NCI-H82 treated with DMSO at 0.1 percent for 48 hours (cell line): ENCODE measurements at regions not wholly inside any gene's neighbourhood (a gene's known extent, or its start where the extent isn't known, plus 50 kb on each side); places are given as distances from the start of the nearest gene placed in this dataset.
"Not testable (repeated sequence)": the region's sequence is repeated elsewhere in the genome, so short reads cannot be mapped to it uniquely, and the experiment has no call there.

Experiments used
- DNase-seq: peaks from one replicate; lab custom pipeline; 2025; ENCODE audit not compliant: unreplicated experiment; lab: John Stamatoyannopoulos, UW

DNA sequence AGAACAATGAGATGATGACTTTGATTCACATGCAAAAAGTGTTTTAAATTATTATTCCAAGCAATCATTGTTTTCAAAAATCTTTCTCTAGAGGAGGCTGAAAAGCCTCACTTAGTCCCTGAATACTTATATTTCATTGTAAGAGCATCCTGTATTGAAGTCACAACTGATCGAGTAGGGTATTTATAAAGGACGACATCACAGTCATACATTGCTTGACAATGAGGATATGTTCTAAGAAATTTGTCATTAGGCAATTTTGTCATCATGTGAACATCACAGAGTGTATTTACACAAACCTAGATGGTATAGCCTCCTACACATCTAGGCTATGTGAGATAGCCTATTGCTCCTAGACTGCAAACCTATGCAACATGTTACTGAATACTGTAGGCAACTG, 510.4 kb upstream of the RGMB start:
- DNase-seq: no peak

DNA sequence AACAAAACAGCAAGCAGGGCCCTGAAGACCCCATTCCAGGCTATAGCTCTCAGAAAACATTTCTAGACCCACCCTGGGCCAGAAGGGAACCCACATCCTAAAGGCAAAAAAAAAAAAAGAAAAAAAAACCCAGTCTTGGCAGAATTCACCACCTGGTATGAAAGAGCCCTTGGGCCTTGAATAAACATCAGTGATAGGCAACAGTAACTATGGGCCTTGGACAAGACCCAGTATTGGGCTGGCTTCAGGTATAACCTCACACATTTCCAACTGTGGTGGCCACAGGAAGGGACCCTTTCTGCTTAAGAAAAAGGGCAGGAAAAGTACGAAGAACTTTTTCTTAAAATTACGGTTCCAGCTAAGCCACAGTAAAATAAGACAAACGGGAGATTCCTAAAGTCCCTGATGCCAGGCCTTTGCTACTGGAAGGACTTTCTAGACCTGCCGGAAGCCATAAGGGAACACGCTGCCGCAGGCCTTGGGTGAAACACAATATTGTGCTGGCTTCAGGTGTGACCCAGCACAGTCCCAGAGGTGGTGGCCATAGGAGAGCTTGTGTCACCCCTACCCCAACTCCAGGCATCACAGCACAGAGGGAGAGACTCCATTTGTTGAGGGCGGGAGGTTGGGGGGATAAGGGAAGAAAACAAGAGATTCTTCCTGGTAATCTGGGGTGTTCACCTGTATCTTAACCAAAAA, 505.2 kb upstream of the RGMB start:
- no peak for DNase-seq

DNA sequence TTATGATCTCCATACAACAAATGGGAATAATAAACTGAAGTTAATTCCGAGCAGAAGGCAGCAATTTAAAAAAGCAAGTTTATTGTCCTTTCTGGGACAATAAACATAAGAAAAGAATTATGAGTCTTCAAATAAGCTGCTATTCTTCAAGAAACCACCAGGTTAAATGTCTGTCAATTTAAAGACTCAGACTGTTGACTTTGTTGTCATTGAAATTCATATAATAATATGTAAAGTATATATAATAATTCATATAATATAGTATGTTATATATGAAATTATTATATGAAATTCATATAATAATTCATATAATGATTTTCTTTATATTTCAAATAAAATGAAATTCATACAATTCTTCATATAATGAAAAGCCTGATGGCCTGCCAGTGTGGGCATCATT, 497.5 kb upstream of the RGMB start:
- no peak for DNase-seq

DNA sequence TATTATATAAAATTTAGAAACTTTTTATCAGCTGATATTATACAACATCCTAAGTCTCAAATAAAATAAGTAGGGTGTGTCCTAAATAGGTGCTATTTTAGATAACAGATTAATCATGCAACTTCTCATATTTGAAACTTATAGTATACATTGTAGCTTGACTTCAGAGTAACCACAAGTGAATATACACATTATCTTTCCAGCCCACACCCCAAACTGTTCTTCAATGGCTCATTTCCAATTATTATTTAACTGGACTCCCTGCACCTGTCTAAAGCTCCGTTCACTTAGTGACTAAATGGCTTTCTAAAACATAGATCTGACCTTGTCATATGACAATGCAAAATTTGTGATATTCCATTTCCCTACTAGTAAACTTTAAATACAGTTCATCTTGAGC, 490.9 kb upstream of the RGMB start:
- no peak for DNase-seq

DNA sequence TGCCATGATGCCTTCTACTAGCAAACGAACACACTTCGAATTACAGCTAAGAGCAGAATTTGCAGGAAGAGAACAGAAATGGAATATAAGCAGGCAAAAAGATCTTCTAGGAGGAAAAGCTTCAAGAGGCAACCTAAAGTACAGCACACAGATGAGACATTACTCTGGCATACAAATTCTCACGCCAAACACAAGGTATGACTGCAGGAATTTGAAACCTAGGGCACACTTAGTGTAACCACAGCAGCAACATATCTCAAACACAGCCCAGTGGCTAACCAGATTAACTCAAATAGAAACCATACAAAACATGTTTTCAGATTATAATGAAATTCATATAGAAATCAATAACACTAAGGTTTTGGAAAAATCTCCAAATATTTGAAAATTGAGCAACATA, 481.0 kb upstream of the RGMB start:
- no peak for DNase-seq

DNA sequence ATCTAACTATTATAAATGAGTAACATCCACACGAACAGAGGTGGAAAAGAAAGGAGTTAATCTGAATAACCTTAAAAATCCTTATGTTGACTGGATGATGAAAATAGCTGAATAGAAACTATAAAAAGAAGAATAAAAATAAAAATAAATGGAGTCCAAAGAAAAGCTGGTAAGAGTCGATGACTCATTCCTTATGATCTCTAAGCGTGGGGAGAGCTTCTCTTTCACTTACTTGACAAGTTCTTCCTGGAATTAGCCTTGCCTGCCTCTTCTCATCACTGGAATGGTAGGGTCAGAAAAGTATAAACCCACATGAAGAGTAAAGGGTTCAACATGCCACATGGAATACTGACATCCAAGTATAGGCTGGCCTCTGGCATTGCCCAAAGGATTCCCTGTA, 477.0 kb upstream of the RGMB start:
- no peak for DNase-seq

DNA sequence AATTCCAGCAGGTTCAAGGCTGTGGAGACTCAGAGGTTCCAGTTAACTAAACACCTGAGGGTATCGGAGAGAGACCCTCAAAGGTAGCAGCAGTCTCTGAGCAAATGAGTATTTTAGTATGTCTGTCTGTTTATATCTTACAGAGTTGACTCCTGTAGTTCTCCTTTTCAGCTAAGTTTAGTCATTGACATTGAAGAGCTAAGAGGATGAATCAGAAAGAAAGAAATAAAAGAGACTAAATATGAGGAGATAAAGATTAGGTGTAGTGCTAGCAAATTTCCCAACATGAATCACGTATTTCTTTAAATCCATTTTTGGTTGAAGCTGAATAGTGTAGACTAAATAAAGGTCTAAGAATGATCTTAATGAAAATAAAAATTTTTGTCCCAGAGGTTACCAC, 474.0 kb upstream of the RGMB start:
- DNase-seq: no peak

DNA sequence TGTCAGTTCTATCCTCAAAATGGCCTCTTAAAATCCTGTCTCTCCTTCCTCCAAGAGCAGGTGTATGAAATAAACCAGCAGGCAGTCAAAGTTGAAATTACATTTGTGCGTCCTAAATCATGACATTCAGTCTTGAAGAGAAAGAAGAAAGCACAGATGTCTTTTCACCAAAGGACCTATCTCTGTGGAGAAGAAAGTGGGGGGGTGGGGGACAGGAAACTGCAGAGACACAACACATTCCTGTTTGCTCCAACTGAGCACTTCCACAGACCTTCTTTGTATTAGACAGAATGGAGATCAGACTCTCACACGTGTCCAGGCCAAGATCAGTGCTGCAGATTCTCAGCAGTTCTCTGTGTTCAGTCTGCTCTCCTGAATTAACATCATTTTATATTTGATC, 471.9 kb upstream of the RGMB start:
- no peak for DNase-seq

DNA sequence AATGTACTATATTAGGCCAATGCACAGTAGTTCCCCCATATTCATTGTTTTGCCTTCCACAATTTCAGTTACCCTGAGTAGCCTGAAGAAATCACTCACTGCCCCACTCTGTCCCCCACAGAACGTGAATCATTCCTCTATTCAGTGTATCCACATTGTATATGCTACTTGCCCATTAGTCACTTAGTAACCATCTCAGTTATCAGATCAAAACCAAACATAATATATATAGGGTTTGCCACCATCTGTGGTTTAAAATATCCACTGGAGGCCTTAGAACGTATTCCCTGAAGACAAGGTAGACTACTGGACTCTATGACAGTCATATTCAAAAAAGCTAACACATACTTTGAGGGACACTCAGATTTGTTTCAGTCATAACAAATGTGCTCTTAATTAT, 465.7 kb upstream of the RGMB start:
- DNase-seq: no peak

DNA sequence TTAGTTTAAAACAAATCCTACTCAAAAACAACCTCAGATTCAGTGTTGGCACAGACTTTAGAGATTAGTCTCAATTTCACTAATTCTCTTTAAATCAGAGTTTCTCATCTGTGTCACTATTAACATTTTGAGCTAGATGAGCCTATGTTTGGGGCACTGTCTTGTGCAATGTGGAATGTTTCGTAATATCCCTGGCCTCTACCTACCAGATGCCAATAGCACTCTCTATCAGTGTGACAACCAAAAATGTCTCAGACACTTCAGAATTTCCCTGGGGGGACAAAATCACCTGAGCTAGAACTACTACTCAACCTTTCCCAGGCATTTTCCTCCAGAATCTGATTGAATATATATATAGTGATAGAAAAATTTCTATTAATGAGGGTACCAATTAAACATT, 465.2 kb upstream of the RGMB start:
- no peak for DNase-seq

DNA sequence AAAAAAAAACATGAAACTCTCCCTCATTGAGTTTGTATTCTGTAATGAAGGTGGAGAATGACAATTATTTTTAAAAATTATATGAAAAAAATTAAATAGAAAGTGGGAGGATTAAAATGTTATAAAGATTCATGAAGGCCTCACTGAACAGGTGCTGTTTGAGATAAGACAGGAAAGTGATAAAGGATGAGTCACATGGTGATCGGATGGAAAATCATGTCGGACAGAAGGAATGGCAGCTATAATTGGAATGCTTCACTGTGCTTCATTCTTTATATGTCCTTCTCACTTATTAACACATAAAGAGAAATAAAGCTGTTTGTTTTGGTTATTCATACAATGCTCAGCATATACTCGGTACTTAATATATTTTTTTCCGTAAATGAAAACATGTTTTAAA, 464.5 kb upstream of the RGMB start:
- no peak for DNase-seq

DNA sequence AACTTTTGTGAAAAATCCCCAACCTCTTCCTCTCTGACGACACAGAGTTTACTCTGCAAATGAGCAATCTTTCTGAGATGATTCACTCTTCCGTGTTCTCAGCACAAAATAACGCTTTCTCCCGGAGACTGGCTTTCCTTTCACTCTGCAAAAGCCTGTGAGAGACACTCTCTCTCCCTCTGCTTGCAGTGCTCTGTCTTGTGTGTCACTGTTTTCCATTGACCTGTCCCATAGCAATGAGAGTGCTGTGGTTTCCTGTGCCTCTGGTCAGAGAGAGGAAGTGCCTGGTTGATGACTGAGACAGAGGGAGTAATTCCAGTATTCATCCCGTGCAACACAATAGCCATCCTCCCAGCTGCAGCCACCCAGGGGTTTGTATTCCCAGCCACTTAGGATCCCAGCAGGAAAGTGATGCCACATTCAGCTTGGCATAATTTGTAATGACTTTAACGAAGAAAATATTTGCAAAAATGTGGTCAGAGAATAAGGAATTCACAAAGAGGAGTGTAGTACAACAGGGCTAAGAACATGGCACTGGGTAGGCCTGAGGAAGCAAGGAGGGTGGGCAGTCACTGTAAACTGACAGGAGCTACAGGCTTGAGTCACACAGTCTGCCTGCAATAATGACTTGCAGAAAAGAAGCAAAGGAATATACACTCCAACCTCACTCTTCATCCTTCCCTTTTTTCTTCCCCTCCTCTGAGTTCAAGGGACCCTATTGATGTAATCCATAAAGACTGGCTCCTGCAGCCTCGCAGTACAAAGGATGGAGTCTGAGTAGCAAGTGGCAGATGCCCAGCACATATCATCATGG, 463.5 kb upstream of the RGMB start:
- no peak for DNase-seq

DNA sequence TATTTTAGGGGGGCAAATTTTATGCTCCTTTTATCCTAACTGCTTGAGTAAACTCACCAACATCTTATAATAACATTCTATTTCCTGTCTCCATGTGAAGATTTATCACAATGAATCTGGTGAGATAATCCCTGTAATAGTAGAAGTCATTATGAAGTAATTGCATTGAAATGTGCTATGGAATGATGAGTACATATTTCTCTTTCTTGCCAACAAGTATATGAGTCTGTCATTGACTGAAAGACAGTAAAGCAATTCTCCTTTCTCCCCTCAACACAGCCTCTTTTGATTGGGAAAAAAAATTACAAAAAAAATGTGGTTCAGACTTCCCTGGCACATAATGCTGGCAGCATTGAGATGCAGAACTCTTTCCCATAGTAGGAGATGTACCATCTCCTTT, 459.2 kb upstream of the RGMB start:
- DNase-seq: no peak

DNA sequence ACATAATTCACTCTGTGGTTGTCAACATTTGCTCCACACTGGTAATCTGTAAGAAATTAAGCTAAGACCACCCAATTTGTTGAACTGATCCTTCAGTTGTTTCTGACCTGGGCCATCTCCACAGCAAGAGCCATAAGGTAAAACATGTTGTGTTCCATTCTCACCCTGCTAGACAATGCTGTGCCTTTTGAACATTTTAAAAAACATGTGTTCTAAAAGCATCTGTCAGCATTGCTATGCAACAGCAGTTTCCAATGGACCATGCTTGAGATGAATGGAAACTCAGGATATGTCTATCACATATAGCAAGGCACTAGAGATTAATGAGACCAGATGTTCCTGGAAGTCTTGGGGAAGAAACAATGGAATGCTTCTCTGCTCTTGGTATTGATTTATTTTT, 455.1 kb upstream of the RGMB start:
- no peak for DNase-seq

DNA sequence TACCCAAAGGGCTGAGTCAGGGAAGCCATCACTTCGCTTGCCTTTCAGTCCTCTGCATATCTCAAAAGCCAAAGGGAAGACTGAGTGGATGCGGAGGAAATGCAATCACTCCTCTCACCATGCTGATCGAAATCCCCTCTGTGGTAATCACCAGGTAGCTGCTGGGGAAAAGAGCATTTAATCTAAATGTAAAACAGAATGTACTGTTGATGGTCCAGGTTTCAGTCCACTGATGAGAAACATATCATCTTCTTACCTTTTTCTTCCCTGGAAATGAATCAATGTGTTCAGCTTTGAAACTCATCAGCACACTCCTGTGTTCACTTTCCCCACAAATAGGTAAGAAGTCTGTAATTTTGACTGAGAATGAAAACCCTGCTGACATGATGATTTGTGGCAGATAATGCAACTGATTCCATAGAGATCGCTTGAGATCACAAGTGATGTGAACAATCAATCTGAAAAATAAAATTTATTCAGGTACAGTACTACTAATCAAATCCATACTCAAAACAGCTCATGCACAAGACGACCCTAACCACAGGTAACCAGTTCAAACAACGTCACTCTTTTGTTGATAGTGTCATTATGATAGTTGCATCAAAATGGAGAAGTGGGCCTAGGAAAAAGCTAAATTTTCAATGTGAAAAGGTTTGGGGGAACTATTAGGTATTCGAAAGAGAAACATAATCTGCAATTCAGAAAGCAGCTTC, 454.0 kb upstream of the RGMB start:
- DNase-seq: no peak

DNA sequence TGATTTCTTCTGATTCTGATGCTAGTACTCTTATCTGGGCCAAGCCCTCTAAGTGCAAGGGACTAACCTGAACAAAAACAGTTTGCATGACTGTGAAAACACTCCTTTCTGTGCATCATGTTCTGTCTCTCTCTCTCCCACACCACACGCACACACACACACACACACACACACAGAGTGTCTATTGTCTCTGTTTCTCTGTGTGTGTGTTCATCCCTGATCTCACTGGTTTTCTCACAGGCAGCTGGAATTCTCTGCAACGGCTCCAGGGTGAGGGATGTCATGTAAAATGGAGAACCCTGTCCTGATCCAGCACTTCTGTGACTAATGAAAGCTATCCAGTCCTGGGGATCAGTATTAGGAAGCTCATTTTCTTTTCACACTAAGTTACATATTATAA, 453.1 kb upstream of the RGMB start:
- DNase-seq: no peak

DNA sequence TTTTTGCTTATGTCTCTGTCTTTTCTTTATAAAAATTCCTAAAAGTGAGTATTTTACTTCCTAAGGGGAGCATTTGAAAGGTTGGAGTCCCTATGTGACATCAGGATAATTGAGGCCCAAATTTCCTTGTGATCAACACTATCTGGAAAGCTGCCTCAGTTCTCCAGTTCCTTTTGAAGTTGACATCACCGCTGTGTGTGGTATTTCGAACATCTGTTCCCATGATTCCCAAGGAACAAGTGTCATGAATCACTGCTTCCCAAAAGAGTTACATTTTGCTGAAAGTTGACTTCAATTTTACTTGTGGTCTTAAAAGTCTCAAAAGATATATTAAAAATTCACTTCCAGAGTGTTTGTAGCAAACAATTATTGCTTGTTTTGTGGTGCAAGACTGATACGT, 452.1 kb upstream of the RGMB start:
- DNase-seq: no peak

DNA sequence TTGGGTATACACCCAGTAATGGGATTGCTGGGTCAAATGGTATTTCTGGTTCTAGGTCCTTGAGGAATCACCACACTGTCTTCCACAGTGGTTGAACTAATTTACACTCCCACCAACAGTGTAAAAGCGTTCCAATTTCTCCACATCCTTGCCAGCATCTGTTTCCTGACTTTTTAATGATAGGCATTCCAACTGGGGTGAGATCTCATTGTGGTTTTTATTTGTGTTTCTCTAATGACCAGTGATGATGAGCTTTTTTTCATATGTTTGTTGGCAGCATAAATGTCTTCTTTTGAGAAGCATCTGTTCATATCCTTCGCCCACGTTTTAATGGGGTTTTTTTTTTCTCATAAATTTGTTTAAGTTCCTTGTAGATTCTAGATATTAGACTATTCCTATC, 448.3 kb upstream of the RGMB start:
- DNase-seq: not testable (repeated sequence)

DNA sequence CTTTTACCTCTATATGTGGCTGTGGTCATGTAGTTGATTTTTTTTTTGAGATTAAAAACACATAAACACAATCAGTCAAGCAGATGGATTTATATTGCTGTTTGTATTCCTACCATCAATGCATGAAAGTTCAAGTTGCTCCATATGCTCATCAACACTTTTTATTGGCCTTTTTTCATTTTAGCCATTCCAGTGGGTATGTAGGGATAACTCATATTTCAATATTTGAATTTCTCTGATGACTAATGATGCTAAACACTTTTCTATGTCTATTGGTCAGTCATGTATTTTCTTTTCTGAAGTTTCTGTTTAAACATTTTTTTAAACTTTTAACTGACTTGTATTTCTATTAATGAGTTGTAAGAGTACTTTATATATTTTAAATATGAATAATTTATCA, 445.4 kb upstream of the RGMB start:
- DNase-seq: no peak

DNA sequence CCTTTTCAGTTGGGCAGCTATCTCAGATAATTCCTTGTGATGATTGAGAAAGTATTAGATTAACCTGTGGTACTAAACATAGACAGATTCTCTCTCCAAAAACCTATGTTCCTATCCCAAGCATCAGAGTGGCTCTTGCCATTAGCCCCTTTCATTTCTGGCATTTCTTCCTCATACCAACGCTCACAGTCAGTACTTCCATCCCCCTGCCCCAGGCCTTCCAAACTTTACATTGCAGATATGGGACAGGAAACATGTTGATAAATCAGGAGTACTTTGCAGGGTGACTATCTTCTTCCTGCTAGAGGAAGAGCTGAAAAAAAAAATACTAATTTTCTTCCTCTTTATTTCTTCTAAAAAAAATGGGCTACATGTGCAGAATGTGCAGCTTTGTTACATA, 442.6 kb upstream of the RGMB start:
- no peak for DNase-seq

DNA sequence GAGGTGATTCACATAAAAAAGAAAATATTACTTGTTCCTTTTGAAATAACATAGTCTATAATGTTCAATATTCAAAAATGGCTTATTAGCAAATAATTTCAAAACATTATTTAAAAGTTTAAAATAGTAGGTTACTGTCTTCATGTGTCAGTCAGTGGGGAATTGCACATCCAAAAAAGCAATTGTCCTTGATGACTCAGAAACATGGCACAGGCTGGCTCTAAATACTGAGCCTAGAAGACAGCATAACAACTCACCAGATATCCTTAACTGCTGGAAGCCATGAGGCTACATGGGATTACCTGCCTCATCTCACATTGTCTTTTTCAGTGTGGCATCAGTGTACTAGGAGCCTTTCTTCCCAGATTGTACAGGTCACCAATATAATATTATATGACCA, 439.5 kb upstream of the RGMB start:
- no peak for DNase-seq

DNA sequence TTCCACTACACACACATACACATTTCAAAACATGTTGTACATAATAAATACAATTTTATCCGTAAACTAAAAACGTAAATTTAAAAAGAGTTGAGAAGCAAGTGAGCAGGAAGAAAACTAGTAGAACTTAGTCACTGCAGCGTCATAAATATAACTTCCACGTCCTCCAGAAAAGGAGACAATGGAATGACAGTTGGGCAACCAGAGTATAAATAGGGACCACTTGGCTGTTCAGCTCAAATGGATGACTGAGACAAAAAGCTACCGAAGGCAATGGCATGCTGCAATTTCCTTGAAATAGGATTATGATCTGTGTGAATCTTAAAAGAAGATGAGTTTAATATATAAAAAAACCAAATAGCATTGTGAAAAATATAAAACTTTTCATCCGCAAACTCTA, 438.5 kb upstream of the RGMB start:
- no peak for DNase-seq
